DMS53 treated with DMSO at 0.1 percent for 48 hours (cell line): ENCODE measurements at regions not wholly inside any gene's neighbourhood (a gene's known extent, or its start where the extent isn't known, plus 50 kb on each side); places are given as distances from the start of the nearest gene placed in this dataset.
A peak's percentile ranks its signal among the peaks of the same experiment; 100 is the strongest.

Experiments used
- DNase-seq: peaks from one replicate; lab custom pipeline; 2025; ENCODE audit not compliant: unreplicated experiment; lab: John Stamatoyannopoulos, UW

GRCh38 chr2:56703001-56703400 is 519.2 kb downstream of the CCDC85A start:
- DNase-seq, result no peak

GRCh38 chr2:56705713-56706112 is 521.9 kb downstream of the CCDC85A start:
- no peak for DNase-seq

- DNase-seq, result no peak
Measured at GRCh38 chr2:56707218-56707617, 523.4 kb downstream of the CCDC85A start.

- no peak for DNase-seq
Measured at GRCh38 chr2:56707650-56708049, 523.9 kb downstream of the CCDC85A start.

- no peak for DNase-seq
Measured at GRCh38 chr2:56709181-56709580, 525.4 kb downstream of the CCDC85A start.

- no peak for DNase-seq
Measured at GRCh38 chr2:56713161-56713676, 529.4 kb downstream of the CCDC85A start.

- DNase-seq, result no peak
Measured at GRCh38 chr2:56713978-56714377, 530.2 kb downstream of the CCDC85A start.

- DNase-seq, result no peak
Measured at GRCh38 chr2:56714400-56714799, 530.6 kb downstream of the CCDC85A start.

GRCh38 chr2:56715683-56716082 is 531.9 kb downstream of the CCDC85A start:
- no peak for DNase-seq

GRCh38 chr2:56718413-56718812 is 534.6 kb downstream of the CCDC85A start:
- DNase-seq, result no peak

- DNase-seq, result no peak
Measured at GRCh38 chr2:56729212-56729611, 545.4 kb downstream of the CCDC85A start.

GRCh38 chr2:56732946-56733345 is 549.2 kb downstream of the CCDC85A start:
- DNase-seq, result no peak

- DNase-seq, result no peak
Measured at GRCh38 chr2:56739413-56739812, 555.6 kb downstream of the CCDC85A start.

- no peak for DNase-seq
Measured at GRCh38 chr2:56741601-56742102, 557.9 kb downstream of the CCDC85A start.

- no peak for DNase-seq
Measured at GRCh38 chr2:56743807-56744206, 560.0 kb downstream of the CCDC85A start.

- peak; percentile 62 for DNase-seq
Measured at GRCh38 chr2:56749152-56749752, 565.5 kb downstream of the CCDC85A start.

- DNase-seq, result no peak
Measured at GRCh38 chr2:56753182-56753581, 569.4 kb downstream of the CCDC85A start.

- DNase-seq, result no peak
Measured at GRCh38 chr2:56754066-56754615, 570.4 kb downstream of the CCDC85A start.

- no peak for DNase-seq
Measured at GRCh38 chr2:56754627-56755026, 570.8 kb downstream of the CCDC85A start.

- no peak for DNase-seq
Measured at GRCh38 chr2:56757884-56758545, 574.2 kb downstream of the CCDC85A start.

- DNase-seq, result no peak
Measured at GRCh38 chr2:56763683-56764082, 579.9 kb downstream of the CCDC85A start.

- DNase-seq, result no peak
Measured at GRCh38 chr2:56768973-56769372, 585.2 kb downstream of the CCDC85A start.
